SH-SY5Y (cell line): ENCODE measurements at regions not wholly inside any gene's neighbourhood (a gene's known extent, or its start where the extent isn't known, plus 50 kb on each side); places are given as distances from the start of the nearest gene placed in this dataset.

ENCODE experiments used
- GATA2 ChIP-seq: IDR thresholded peaks from 2 replicates; pipeline ENCODE4 v1.6.1; 2011; ENCODE audit warnings: mild to moderate bottlenecking, low read depth, low read length
- GATA3 ChIP-seq: IDR thresholded peaks from 2 replicates; pipeline ENCODE4 v1.6.1; 2011; ENCODE audit warnings: low read depth, mild to moderate bottlenecking, low read length, moderate library complexity

DNA sequence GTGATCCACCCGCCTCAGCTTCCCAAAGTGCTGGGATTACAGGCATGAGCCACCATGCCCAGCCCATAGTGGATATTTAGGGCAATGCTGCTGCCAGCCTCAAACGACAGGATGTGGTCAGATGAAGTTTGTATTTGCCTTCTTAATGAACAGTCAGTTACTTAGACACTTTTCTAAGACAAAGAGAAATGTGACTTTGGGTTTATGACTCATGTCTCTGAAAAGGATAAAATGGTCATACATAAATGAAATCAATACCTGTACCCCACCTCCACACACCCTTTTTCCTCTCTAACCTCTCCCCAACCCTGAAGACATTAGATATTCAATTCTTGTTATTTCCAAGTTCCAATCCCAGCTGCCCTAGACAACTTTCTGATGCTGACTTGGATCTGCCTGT lies 109.3 kb upstream of the INSIG1 start:
- TF ChIP-seq GATA2 (no peak), GATA3 (no peak)
